A673 (cell line): ENCODE measurements at regions not wholly inside any gene's neighbourhood (a gene's known extent, or its start where the extent isn't known, plus 50 kb on each side); places are given as distances from the start of the nearest gene placed in this dataset.

Source experiments
- CTCF ChIP-seq: fragments of 300-800, 200-600 bp; sonication (generic); conservative IDR thresholded peaks from 2 replicates; pipeline ENCODE4 v1.5.1; 2017; ENCODE audit warnings: low read depth, mild to moderate bottlenecking, antibody characterized with exemption, low read length, moderate library complexity, mixed read lengths
- EZH2 ChIP-seq: fragments of 200-600 bp; sonication (generic); IDR thresholded peaks from 2 replicates; pipeline ENCODE4 v1.6.1; 2017; ENCODE audit warnings: borderline replicate concordance, low read depth, mild to moderate bottlenecking, mixed read lengths, antibody characterized with exemption, low read length; ENCODE audit not compliant: poor library complexity, severe bottlenecking

GRCh38 chr10:59107147-59107546 is 69.3 kb upstream of the PHYHIPL start:
- TF ChIP-seq EZH2 (no peak), CTCF (no peak)
